ENCODE measurements at regions not wholly inside any gene's neighbourhood (a gene's known extent, or its start where the extent isn't known, plus 50 kb on each side); places are given as distances from the start of the nearest gene placed in this dataset.

DNA sequence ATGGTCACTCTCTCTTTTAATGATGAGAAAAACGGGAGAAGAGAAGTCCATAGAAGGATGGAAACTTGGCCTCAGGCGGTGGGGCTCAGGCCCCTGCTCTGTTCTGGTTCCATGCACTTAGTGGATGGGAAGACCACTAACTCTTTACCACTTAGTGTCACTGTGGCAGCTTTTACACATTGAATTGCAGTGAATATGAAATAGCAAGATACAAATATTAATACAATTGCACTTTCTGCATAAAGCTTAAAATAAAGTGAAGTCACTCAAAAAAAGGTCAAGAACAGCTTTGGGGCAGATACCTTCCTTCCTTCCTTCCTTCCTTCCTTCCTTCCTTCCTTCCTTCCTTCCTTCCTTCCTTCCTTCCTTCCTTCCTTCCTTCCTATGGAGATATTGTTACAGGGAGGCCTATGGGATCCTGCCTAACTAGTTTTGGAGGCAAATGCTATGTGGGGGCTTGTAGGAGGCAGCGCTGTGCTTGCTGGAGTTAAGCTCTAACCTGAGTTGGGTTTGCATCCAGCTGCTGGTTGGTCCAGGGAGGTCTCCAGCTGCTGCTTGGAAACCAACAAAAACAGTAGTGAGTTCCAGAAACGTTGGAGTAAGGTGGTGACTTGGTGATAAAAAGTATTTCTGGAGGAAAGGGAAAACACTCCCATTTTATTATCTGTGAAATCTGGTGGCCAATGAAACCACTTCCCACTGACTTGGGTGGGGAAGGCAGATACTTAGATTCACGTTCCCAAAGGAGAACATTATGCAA is 62.3 kb upstream of the NKX2-2 start:
- intact Hi-C loops (cut with DNase I; ENCODE audit: low total_unique reads) = no loop called here
- Histone ChIP-seq H3K9me3 (no peaks in the 10 kb centered on the region), H3K27ac (no peak overlapping the region), H3K4me3 (no peak overlapping the region), H3K27me3 (peaks cover 0 to 17% of the 10 kb centered on the region in 2 donors), H3K36me3 (no peaks in the 10 kb centered on the region), H3K4me1 (no peaks in the 10 kb centered on the region)
- DNase-seq = no peak
- TF ChIP-seq, protein P1, sequence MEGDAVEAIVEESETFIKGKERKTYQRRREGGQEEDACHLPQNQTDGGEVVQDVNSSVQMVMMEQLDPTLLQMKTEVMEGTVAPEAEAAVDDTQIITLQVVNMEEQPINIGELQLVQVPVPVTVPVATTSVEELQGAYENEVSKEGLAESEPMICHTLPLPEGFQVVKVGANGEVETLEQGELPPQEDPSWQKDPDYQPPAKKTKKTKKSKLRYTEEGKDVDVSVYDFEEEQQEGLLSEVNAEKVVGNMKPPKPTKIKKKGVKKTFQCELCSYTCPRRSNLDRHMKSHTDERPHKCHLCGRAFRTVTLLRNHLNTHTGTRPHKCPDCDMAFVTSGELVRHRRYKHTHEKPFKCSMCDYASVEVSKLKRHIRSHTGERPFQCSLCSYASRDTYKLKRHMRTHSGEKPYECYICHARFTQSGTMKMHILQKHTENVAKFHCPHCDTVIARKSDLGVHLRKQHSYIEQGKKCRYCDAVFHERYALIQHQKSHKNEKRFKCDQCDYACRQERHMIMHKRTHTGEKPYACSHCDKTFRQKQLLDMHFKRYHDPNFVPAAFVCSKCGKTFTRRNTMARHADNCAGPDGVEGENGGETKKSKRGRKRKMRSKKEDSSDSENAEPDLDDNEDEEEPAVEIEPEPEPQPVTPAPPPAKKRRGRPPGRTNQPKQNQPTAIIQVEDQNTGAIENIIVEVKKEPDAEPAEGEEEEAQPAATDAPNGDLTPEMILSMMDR (IDR thresholded peaks at IDR 0.05) = no peak

DNA sequence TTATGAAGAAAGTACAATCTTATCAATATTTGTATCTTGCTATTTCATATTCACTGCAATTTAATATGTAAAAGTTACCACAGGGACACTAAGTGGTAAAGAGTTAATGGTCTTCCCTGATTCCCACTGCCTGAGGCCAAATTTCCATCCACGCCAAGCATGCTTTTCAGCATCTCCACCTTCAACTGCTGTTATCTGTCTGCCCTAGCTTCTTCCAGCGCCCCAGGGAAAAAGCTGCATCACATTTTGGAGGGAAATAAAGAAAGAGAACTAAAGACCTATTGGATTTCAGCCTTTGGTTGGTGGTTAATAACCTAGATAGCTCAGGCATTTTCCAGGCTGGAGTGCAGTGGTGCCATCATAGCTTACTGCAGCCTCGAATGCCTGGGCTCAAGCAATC is 61.3 kb upstream of the NKX2-2 start:
- Histone ChIP-seq H3K27ac (no peak overlapping the region), H3K27me3 (peaks cover 0 to 25% of the 10 kb centered on the region in 2 donors), H3K4me1 (no peaks in the 10 kb centered on the region), H3K4me3 (no peak overlapping the region), H3K9me3 (no peaks in the 10 kb centered on the region), H3K36me3 (no peaks in the 10 kb centered on the region)
- no peak for DNase-seq
- TF ChIP-seq, protein P1 (IDR thresholded peaks at IDR 0.05) = no peak
- intact Hi-C loops (cut with DNase I; ENCODE audit: low total_unique reads) = no loop called here

DNA sequence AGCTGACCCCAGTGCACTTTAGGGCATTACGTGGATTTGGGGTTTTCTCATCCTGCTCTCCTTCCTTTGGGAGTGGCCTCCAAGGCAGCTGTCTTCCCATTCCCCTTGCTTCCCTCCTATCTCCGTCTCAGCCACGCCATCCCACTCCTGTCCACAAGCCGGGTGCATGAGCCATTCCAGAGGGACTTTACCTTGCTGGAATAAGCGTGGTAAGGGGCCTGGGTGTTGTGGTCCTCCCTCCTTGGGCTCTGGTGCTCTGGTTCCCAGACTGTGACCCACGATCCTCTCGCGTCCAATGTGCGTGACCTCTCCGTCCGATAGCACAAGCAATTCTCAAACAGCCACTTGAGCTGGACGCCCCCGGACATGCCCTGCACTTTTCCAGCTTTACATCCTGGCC is 60.6 kb upstream of the NKX2-2 start:
- intact Hi-C loops (cut with DNase I; ENCODE audit: low total_unique reads) = no loop called here
- Histone ChIP-seq H3K27ac (no peak overlapping the region), H3K4me1 (no peaks in the 10 kb centered on the region), H3K27me3 (peaks cover 0 to 29% of the 10 kb centered on the region in 2 donors), H3K36me3 (no peaks in the 10 kb centered on the region), H3K4me3 (no peak overlapping the region), H3K9me3 (no peaks in the 10 kb centered on the region)
- TF ChIP-seq, protein P1 (IDR thresholded peaks at IDR 0.05) = no peak
- DNase-seq = no peak

DNA sequence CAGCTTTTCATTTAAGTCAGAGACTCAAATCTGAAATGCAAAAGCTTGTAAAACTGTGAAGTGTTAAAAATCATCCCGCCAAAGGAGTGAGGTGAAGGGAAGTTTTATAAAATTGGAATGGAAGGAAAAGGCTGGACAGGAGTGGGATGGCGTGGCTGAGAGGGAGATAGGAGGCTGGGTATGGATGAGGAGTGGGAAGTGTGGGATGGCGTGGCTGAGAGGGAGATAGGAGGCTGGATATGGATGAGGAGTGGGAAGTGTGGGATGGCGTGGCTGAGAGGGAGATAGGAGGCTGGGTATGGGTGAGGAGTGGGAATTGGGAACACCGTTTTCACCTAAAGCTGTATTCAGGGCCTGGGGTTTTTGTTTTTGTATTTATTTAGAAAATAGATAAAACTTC is 59.4 kb upstream of the NKX2-2 start:
- no peak overlapping the region for H3K27ac ChIP-seq
- no peak overlapping the region for H3K4me3 ChIP-seq
- intact Hi-C loops (cut with DNase I; ENCODE audit: low total_unique reads) = no loop called here
- H3K27me3 ChIP-seq = peaks cover 0 to 29% of the 10 kb centered on the region in 2 donors
- no peaks in the 10 kb centered on the region for H3K36me3 ChIP-seq
- DNase-seq = no peak
- H3K9me3 ChIP-seq = no peaks in the 10 kb centered on the region
- no peaks in the 10 kb centered on the region for H3K4me1 ChIP-seq
- TF ChIP-seq, protein P1 (IDR thresholded peaks at IDR 0.05) = no peak

DNA sequence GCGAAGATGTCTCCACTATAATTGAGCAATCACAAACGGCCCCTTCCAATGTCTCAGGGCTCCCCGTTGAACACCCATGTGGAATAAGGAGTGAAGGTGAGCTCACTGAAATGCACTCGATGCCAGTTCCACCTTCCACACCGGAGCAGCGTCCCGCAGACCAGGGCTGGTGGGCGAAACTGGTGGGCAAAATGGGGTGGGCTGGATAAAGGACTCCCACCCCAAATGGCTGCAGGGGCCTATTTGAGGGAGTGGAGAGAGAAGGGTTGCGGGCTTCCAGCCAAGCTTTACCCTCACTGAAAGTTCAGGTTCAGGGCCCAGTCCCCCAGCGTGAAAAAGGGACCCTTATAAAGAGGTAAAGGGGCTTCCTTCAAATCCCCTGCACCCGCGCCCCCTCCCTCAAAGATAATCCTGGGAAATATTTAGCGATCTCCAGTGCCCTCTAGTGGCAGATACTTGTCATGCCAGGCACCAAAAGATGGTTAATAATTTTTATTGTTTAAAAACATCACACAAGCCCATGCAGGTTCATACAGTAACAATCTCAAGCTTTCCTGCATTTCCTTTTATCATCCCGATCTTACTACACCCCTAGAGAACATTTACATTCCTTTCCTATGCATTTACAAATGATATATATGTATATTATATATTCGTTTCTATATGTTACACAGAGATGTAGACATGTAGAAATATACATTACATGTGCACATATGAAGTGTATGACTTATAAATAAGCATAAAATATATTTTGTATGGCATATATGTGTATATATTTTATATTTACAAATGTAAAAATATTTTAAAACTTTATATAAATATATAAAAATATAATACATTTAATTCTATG is 58.2 kb upstream of the NKX2-2 start:
- Histone ChIP-seq H3K9me3 (no peaks in the 10 kb centered on the region), H3K36me3 (no peaks in the 10 kb centered on the region), H3K4me1 (no peaks in the 10 kb centered on the region), H3K27me3 (peaks cover 0 to 26% of the 10 kb centered on the region in 2 donors), H3K4me3 (no peak overlapping the region), H3K27ac (no peak overlapping the region)
- no peak for DNase-seq
- TF ChIP-seq, protein P1 (IDR thresholded peaks at IDR 0.05) = peak; percentile 63 to 72
- intact Hi-C loops (cut with DNase I; ENCODE audit: low total_unique reads) = no loop called here

Measured in tibial artery (tissue), 4 donors.